ENCODE measurements at regions not wholly inside any gene's neighbourhood (a gene's known extent, or its start where the extent isn't known, plus 50 kb on each side); places are given as distances from the start of the nearest gene placed in this dataset.
"Not testable (repeated sequence)": the region's sequence is repeated elsewhere in the genome, so short reads cannot be mapped to it uniquely, and the experiment has no call there.

DNA sequence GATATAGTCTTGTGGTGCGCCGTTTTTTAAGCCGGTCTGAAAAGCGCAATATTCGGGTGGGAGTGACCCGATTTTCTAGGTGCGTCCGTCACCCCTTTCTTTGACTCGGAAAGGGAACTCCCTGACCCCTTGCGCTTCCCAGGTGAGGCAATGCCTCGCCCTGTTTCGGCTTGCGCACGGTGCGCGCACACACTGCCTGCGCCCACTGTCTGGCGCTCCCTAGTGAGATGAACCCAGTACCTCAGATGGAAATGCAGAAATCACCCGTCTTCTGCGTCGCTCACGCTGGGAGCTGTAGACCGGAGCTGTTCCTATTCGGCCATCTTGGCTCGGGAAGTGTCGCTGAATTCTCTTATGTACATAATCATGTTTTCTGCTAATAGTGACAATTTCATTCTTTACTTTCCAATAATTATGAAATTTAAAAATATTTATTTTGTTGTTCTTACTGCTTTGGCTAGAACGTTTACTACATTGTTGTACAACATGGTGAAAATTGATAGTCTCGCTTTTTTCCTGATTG is 61.2 kb upstream of the MINDY3 start:
- DNase-seq (ENCODE audit: low spot score), result not testable (repeated sequence)

DNA sequence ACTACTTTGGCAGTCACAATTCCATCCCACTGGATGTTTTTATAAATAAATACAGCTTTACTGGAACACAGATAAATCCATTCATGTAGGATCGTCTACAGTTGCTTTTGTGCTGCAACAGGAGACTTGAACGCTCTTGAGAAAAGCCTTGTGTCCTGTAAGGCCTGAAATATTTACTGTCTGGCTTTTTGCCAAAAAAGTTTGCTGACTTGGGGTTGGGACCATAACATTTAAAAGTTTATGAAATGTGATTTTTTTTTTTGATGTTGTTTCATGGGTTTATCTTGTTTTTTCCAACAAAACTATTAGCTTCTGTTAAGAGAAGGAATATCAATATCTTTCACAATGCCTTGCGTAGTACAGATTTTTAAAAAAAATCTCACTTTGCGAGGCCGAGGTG is 71.1 kb upstream of the MINDY3 start:
- peak; percentile 3 for DNase-seq (ENCODE audit: low spot score)

DNA sequence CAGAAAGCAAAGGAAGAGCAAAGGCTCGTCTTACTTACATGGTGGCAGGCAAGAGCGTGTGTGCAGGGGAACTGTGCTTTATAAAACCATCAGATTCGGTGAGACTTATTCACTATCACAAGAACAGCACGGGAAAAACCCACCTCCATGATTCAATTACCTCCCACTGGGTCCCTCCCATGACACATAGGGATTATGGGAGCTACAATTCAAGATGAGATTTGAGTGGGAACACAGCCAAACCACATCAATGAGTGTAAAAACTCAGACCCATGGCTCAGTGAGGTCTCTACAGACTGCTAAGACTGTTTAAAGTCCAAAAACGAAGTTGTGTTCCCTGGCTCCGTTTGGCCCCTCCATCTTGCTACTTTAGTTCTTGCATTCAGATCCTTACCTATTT is 79.2 kb upstream of the MINDY3 start:
- not testable (repeated sequence) for DNase-seq (ENCODE audit: low spot score)

DNA sequence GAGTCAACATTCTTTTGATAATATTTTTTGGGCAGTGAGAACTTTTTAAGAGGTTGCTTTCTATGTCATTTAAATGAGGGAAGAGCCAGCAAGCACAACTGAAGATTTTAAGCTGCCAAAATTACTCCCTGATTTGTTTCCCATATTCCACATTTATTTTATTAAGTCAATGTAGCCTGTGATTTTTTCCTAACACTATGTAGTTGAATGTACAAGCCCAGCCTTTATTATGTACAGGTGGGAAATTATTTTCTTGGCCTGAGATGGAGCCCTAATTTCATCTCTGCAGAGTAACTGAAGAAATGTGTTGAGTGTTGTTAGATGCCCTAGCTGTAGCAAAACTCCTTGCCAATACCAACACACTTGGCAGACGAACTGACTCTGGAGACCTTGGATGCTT is 83.1 kb upstream of the MINDY3 start:
- DNase-seq (ENCODE audit: low spot score), result no peak

DNA sequence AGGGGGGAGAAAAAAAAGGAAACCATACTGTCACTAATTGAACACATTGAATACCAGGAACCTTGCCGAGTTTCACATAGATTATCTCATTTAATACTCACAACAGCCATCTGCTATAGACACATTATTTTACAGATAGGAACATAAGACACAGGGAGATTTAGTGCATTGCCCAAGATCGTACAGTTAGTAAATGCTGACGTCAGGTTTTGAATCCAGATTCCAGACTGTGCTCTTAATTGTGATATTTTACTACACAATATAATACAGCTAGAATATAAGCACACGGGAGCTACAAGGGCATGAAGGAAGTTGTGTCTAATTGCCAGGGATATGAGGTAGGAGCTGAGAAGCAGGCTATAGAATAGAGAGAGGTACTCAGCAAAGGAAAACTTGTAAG is 93.9 kb upstream of the MINDY3 start:
- DNase-seq (ENCODE audit: low spot score), result no peak

DNA sequence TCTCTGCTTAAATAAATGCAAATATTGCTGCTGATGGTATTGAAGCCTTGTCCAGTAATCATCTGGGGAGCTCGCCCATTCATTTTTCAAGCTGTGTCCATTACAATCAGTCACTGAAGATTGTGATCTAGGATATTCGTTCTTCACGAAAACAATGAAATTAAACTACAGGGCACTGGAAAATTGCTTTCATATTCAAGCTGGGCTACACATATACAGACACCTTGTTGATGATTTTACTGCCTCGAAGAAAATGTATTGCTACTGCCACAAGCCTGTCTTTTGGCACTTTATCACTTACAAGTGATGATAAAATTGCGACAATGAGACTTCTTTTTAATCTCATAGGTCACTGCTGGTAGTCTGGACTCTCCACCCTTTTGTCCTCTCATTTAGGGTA is 100.0 kb upstream of the MINDY3 start:
- DNase-seq (ENCODE audit: low spot score), result no peak

DNA sequence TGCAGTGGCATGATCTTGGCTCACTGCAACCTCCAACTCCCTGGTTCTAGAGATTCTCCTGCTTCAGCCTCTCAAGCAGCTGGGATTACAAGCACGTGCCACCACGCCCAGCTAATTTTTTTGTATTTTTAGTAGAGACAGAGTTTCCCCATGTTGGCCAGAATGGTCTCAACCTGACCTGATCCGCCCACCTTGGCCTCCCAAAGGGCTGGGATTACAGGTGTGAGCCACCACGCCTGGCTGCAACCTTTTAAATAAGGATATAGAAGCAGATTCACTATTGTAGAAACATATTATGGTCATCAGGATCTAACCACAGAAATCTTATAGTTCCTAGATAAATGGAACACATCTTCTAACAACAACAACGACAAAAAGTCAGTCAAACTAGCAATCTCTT is 112.4 kb upstream of the MINDY3 start:
- DNase-seq (ENCODE audit: low spot score), result not testable (repeated sequence)

DNA sequence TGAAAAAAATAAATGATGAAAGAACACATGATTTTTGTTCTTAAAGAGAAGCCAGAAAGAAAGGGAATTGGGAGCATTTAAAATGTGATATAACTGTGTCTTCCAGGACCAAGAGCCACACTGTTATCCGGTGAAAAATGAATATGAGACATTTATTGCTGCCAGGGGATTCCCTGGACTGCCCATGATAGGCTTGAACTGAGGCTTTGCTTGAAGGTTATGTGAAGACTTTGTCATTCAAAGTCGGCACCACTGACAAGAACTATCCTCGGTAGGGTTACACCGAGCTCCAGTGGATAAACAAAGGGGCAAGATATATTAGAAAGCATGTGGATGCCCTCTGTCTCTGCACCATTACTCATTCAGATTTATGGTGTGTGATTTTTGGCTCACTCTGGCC is 125.4 kb upstream of the MINDY3 start:
- no peak for DNase-seq (ENCODE audit: low spot score)

DNA sequence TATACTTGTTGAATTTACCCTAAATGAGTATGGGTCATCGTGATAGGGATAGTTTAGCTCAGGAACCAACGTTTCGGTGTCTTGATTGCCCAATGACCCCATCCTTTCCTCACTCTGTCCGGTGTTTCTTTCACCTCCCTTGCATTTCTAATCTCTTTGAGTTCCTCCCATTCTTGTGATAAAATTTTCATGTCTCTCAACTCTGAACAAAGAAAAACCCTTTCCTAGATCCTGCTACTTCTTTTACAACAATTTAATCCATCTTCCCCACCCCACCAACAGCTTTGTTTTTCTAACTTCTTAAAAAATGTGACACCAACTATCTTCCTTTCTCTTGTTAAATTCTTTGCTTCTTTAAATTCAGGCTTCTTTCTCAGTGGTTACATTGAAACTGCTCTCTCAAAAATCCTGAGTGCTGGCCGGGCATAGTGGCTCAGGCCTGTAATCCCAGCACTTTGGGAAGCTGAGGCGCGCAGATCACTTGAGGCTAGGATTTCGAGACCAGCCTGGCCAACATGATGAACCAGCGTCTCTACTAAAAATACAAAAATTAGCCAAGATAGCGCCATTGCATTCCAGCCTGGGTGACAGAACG is 130.3 kb upstream of the MINDY3 start:
- DNase-seq (ENCODE audit: low spot score), result no peak

DNA sequence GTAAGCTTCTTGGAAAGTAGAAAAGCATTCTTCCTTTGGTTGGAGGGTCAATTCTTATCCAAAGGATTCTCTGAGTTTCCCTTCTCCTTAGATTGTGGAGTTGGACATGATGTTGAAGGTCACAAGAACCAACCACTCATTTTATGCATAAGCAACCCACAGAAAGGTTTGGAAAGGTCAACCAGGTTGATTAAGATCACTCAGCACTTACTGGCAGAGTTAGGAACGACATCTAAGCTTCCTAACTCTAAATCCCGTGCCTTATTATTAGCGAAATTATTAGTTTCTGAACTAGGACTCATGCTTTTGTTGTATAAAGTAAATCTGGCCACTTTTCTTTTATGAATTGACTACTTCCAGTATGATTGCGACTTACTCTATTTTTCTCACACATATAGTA is 137.0 kb upstream of the MINDY3 start:
- DNase-seq (ENCODE audit: low spot score), result no peak

DNA sequence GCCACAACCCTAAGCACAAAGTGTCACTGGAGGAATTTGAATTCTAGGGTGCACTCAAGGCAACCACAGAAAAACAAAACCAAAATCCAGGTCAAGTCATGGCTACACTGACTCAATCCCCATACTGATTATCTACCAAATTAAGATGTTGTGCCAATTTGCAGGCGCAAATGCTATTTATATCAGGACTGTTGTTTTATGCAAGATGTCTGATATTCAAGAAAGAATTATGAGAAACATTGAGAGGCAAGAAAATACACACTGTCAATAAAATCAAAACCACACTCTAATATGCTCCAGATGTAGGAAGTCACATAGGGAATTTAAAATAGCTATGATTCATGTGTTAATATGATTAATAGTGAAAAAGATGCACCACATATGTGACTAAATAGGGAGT is 141.3 kb upstream of the MINDY3 start:
- DNase-seq (ENCODE audit: low spot score), result no peak

DNA sequence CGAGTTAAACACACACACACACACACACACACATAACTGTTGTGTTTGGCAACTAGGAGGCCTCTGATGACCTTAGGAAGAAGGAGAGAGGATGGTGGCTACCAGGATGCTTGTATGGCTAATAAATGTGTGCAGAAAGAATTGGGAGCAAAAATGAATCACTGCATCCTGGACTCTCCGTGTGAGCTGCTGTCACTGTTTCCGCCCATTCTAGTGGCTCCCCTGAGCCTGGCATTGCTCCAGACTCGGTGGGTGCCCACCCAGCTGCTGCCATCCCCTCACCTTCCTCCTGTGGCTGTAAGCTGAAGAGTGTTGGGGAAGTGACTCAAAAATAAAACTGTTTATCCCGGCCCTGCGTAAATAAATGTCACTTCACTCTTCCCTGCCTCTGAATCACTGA is 149.5 kb upstream of the MINDY3 start:
- no peak for DNase-seq (ENCODE audit: low spot score)

DNA sequence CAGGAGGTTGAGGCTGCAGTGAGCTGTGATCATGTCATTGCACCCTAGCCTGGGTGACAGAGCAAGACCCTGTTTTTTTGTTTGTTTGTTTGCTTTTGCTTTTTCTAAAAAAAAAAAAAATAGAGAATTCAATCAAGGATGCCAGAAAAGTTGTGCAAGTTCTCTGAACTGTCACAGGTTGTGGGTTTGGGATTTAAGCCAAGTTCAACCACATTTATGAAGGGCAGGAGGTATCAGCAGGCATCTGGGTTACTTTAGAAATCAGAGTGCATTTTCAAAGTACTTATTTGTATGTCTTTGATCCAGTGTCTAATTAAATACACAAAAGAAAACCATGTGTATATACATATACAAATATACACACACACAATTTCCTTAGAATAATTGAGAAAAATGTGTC is 151.2 kb upstream of the MINDY3 start:
- DNase-seq (ENCODE audit: low spot score), result no peak

DNA sequence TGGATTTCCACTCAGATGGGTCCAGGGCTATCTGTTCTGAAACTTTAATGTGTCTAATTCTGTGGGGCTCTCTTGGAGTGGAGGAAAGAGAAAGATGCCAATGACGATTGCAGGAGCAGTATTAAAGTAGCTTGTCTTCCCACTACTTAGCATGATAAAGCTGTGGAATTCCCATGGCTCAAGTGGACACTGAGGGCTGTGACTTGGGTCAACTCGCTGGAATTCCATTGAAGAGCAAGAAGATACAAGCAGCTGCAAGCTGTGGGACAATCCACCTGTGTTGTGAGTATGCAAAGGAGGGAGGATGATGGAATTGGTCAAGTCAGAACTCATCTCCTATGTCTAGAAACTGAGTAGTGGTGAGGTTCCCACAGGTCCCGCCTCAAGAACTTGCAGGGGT is 154.2 kb upstream of the MINDY3 start:
- no peak for DNase-seq (ENCODE audit: low spot score)

DNA sequence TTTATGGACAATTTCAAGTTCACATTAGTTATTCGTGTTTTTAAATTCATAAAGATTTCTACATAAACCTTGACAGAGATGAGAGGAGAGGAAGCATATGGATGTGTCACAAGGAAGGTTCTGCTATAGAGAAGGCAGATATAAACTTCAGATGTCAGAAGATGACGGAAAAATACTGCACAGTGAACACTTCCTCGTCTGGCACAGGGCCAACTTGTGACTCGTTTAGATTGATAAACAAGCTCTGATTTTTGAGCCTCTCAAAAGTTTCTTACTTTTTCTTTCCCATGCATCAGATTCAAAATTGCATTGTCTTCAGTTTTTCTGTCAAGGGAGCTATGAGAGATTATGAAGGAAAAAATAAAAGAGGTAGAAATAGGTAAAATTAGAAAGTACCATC is 156.4 kb upstream of the MINDY3 start:
- no peak for DNase-seq (ENCODE audit: low spot score)

DNA sequence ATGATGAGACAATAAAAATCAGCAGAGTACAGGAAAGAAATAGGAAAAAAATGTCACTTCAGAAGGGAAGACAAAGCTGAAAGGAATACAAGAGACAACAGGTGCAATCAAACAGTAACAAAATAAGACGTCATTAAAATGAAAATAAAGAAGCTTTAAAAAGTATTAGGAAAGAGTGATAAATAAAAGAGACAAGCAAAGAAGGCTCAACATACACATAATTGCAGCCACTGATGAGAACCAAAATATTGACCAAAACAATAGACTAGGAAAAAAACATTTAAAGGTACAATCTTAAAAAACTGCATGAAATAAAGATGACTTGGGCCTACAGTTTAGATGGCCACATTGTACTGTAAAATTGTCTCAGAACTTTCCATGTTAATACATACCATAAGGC is 160.5 kb upstream of the MINDY3 start:
- DNase-seq (ENCODE audit: low spot score), result no peak

DNA sequence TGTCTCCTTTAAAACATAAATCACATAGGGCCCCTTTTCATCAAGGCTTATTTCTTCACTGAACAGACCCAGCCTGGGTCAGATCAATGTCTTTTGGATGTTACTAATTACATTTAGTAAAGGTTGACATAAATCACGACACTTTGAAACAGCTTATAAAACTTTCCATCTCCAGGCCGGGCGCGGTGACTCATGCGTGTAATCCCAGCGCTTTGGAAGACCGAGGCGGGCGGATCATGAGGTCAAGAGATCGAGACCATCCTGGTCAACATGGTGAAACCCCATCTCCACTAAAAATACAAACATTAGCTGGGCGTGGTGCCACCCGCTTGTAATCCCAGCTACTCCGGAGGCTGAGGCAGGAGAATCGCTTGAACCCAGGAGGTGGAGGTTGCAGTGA is 166.5 kb upstream of the MINDY3 start:
- DNase-seq (ENCODE audit: low spot score), result not testable (repeated sequence)

DNA sequence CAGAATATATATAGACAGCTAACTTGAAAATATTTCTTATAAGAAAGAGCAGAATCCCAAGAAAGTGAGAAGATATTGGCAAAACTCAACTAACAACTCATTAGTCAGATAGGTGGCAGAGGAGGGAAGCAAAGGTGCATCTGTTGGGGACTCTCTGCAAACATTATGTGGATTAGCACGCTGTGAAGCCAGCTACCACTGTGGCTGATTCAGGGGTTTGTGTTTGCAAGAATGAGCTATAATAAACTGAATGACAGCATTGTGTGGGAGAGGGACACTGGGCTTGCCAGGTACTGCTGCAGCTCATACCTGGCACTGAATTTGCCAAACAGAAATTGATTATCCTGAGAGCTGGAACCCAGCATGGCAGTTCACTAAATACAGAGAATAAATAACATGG is 170.3 kb upstream of the MINDY3 start:
- no peak for DNase-seq (ENCODE audit: low spot score)

DNA sequence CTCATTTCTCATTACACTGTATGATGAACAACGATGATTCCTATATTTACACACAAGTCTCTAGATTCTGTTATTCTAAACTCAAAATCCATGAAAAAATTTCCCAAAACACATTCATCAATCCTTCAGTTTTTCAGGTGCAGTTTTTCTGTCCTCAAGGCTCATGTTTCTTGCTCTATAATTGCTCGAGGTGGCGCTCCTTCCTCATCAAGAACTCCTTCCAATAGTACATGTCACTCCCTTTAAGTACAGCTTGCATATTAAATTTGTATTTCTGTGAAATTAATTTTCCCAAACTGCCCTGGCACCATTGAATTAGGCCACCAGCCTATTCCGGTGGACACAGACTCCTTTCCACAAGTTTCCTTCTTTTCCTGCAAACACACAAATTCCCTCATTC is 188.7 kb upstream of the MINDY3 start:
- no peak for DNase-seq (ENCODE audit: low spot score)

DNA sequence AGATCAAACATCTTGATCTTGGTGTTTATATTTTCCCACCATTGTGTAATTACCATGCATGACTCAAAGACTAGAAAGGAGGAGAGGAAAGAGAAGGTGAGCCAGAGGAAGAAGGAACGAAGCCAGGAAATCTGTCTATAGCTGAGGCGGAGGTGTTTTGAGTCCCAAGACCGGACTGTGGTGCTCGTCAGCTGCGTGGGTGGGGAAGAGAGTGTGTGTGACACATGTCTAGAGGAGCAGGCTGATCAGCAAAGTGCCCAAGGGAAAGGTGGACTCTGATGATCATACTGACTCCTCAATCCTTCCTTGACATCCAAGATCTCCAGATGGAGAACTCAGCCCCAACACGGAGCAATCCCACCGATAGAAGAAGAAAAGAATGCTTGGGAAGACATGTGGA is 189.5 kb upstream of the MINDY3 start:
- no peak for DNase-seq (ENCODE audit: low spot score)

DNA sequence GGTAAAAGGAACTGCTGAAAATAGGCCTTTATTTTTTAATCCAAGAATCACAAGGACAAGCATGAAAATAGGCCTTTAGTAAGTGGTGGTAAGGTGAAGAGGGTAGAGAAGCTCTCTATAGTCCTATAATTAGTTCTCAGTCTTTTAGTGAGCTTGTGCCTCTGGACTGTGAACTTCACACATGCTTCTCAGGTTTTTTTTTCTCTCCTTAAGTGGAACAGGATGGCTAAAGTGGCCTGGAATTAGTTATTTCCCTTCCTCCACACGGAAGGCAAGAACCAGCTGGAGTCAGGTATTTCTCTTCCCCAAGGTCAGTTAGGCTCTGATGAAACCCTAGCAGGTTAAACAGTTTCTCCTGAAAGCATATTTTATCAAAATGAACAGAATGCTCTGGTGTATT is 203.0 kb upstream of the MINDY3 start:
- DNase-seq (ENCODE audit: low spot score), result no peak

DNA sequence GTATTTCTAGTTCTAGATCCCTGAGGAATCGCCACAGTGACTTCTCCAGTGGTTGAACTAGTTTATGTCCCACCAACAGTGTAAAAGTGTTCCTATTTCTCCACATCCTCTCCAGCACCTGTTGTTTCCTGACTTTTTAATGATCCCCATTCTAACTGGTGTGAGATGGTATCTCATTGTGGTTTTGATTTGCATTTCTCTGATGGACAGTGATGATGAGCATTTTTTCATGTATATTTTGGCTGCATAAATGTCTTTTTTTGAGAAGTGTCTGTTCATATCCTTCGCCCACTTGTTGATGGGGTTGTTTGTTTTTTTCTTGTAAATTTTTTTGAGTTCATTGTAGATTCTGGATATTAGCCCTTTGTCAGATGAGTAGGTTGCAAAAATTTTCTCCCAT is 223.2 kb upstream of the MINDY3 start:
- DNase-seq (ENCODE audit: low spot score), result not testable (repeated sequence)

DNA sequence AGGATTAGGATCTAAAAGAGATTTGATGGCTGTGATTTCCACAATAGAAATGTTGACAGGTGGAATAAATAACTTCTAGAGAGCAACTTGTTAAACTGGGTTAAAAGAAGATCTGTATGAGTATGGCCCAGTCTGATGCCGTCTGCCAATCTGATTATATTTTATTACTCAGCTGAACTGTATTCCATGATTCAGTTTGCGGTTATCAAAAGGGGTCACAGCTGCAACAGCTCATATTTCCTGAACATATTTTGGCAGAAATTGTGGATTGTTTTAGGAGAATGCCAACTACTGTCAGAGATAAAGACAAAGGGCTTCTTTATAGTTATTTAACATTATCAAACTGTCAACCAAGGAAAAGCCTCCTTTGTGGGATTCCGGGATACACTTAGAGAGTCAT is 244.8 kb upstream of the MINDY3 start:
- DNase-seq (ENCODE audit: low spot score), result no peak

All from umbilical cord (tissue), 1 donor.